Dermis blood vessel endothelial cell (primary cell): ENCODE measurements at regions not wholly inside any gene's neighbourhood (a gene's known extent, or its start where the extent isn't known, plus 50 kb on each side); places are given as distances from the start of the nearest gene placed in this dataset.
"Not testable (repeated sequence)": the region's sequence is repeated elsewhere in the genome, so short reads cannot be mapped to it uniquely, and the experiment has no call there.

Experiments used
- DNase-seq: peaks from one replicate; pipeline ENCODE4 v3.0.0; 2010

GRCh38 chr14:105909046-105909827, 382.9 kb downstream of the TMEM121 start:
- no peak for DNase-seq

GRCh38 chr14:105909828-105910120, 383.4 kb downstream of the TMEM121 start:
- DNase-seq: not testable (repeated sequence)

- no peak for DNase-seq
These were observed 384.0 kb downstream of the TMEM121 start for GRCh38 chr14:105910426-105910825.

GRCh38 chr14:105911006-105911847, 384.8 kb downstream of the TMEM121 start:
- no peak for DNase-seq

- not testable (repeated sequence) for DNase-seq
These were observed 385.5 kb downstream of the TMEM121 start for GRCh38 chr14:105911848-105912292.

- no peak for DNase-seq
These were observed 386.3 kb downstream of the TMEM121 start for GRCh38 chr14:105912641-105913180.

- DNase-seq: no peak
These were observed 386.8 kb downstream of the TMEM121 start for GRCh38 chr14:105913221-105913620.

GRCh38 chr14:105913861-105914260, 387.5 kb downstream of the TMEM121 start:
- no peak for DNase-seq

- not testable (repeated sequence) for DNase-seq
These were observed 387.9 kb downstream of the TMEM121 start for GRCh38 chr14:105914281-105914680.

GRCh38 chr14:105914738-105915385, 388.5 kb downstream of the TMEM121 start:
- DNase-seq: no peak

GRCh38 chr14:105915546-105915945, 389.2 kb downstream of the TMEM121 start:
- DNase-seq: not testable (repeated sequence)

- DNase-seq: not testable (repeated sequence)
These were observed 391.0 kb downstream of the TMEM121 start for GRCh38 chr14:105917136-105917932.

GRCh38 chr14:105917933-105918436, 391.6 kb downstream of the TMEM121 start:
- no peak for DNase-seq

GRCh38 chr14:105918496-105919262, 392.3 kb downstream of the TMEM121 start:
- DNase-seq: no peak

GRCh38 chr14:105919458-105920150, 393.2 kb downstream of the TMEM121 start:
- no peak for DNase-seq

GRCh38 chr14:105920151-105920700, 393.8 kb downstream of the TMEM121 start:
- not testable (repeated sequence) for DNase-seq

- not testable (repeated sequence) for DNase-seq
These were observed 394.7 kb downstream of the TMEM121 start for GRCh38 chr14:105920803-105921755.

GRCh38 chr14:105921781-105922180, 395.4 kb downstream of the TMEM121 start:
- DNase-seq: not testable (repeated sequence)
